ENCODE measurements at regions not wholly inside any gene's neighbourhood (a gene's known extent, or its start where the extent isn't known, plus 50 kb on each side); places are given as distances from the start of the nearest gene placed in this dataset.
"Not testable (repeated sequence)": the region's sequence is repeated elsewhere in the genome, so short reads cannot be mapped to it uniquely, and the experiment has no call there.

DNA sequence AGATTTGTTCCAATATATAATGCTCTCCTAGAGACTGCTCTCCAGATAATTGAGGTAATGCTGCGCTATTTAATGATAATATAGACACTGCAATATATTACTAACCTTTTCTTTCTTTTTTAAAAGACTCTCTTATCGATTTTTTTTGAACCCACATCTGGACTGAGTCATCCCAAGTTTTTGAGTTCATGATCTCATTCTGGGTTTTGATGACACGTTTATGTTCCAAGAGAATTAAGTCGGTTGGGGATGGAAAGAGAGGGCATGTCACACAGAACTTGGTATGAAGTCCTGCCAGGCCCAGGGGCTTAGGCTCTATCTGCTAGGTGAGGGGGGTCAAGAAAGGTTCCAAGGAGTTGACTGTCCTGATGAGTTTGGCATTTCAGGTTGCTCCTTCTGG, 431.1 kb downstream of the MFSD1 start:
- no peak for DNase-seq (ENCODE audit: low spot score)

DNA sequence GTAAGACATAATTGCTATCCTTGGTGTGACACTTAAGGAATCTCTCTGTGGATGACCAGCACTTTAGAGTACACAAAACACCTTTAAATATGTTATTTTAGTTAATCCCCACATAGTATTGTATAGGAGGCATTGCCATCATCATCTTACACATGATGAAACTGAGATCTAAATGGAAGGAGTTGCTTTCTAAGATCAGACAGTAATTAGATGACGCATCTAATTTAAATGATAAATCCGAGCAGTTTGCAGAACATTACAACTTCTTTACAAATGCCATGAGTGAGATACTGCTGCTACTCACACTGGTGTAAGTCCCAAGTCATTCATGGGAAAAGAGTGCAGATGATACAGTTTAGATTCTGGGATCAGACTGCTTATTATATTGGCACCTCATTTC, 431.9 kb downstream of the MFSD1 start:
- no peak for DNase-seq (ENCODE audit: low spot score)

DNA sequence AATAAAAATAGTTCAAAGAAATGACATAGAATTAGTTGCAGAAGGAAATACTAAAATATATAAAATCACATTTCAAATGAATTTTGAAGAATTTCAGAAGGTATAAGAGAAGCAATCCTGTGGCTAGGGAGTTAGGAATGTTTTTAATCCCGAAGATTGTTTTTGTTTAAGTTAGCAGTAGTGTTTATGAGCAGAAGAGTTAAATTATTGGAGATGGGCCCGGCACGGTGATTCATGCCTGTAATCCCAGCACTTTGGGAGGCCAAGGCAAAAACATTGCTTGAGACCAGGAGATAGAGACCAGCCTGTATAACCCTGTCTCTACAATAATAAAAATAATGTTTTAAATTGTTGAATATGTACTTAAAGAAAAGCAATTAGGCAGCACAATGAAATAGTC, 432.5 kb downstream of the MFSD1 start:
- DNase-seq (ENCODE audit: low spot score), result no peak

DNA sequence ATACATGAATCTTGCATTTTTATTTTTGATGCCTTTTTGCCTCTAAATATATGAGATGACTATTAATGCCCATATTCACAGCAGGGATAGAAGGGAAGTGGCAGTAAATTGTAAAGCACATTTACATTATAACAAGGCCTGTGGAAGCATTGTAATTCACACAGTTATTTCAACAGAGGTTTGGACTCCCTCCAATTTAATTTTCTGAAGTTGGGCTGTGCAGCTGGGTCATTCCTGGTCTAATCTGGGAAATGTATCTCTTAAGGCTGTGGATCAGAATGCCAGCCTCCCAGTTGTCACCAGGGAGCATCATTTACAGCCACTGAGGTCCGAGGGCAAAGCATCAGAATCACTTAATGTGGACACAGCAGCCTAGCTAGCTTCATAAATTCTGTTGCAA, 434.5 kb downstream of the MFSD1 start:
- no peak for DNase-seq (ENCODE audit: low spot score)

DNA sequence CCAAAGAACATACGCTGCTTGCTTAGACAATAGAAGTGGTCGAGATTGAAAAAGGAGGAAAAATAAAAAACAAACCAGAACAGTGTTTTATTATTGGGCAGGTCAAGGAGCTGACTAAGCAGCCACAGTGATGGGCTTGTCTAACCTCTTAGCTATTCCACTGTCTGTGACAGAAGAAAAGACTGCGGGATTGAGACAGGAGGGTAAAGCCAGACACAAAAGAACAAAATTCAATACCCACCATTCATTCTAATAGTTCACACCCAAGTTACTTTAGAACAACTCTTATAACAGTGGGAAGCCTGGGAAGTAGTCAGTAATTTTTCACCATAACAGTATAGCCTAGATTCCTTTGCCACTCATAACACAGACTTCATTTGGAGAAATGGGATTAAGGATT, 435.4 kb downstream of the MFSD1 start:
- DNase-seq (ENCODE audit: low spot score), result no peak

DNA sequence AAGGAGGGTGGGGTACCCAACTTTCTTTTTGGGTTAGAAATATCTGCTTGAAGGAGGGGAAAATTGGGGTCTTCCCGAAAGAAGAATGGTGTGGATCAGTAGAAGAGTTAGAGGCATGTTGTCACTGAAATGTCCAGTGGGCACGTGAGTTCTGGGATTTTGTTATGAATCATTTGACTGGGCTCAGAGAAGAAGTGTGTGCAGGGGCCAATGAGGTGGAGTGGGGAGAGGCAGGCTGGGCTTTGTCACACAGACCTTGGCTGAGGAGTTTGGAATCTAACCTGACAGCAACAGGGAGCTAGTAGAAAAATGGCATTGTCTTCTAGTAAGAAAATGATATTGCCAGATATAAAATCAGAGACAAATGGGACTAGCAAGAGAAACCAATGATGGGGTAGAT, 436.8 kb downstream of the MFSD1 start:
- DNase-seq (ENCODE audit: low spot score), result no peak

DNA sequence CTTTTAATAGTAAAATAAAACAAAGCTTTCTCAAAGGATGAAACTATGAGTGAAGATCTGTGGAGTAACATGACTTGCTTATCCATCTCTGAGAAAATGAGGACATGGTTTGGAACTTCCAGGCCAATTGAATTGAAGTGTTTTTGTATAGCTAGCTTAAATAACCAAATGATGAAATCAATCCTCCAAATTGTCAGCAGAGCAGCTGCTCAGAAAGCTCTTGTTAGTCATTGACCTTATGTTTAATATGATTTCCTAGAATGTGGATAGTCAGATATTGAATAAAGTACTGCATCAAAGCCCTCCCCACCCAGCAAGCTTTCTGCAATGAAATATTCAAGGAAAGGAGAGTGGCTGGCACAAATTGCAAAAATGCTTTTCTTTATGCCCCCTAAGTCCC, 437.2 kb downstream of the MFSD1 start:
- no peak for DNase-seq (ENCODE audit: low spot score)

DNA sequence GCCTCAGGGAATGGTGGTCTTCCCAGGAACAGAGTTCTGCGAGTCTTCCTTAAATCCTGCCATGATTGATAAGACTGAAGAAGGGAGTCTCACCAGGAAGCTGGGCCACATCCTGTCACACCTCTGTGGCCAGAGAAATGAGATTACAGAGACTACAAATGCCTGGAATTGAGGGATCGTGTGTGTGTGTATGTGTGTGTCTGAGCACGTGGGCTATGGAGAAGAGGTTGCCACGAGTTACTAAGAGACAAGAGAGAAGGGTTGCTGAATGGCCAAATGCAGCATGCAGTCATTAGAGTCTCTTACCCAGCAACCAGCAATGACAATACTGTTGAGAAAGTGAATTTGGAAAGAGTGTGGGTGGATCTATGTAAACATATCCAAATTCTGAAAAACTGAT, 443.1 kb downstream of the MFSD1 start:
- no peak for DNase-seq (ENCODE audit: low spot score)

DNA sequence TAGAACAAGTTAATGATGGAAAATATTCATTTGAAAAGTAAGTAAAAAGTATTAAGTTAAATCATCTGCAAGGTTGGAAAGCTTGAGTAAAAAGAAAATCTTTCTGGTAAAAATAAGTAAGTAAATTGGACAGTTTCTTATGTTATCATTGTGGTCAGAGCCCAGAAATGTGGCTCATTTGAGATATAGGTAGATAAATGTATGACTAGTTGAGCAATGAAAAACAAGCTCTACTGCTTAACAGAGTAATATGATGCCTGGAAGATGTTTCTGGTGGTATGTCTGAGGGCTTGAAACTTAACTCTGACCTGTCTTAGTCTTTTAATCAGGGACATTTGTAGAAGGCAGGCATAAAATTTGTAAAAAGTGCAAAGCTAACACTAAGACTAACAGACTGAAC, 444.0 kb downstream of the MFSD1 start:
- no peak for DNase-seq (ENCODE audit: low spot score)

DNA sequence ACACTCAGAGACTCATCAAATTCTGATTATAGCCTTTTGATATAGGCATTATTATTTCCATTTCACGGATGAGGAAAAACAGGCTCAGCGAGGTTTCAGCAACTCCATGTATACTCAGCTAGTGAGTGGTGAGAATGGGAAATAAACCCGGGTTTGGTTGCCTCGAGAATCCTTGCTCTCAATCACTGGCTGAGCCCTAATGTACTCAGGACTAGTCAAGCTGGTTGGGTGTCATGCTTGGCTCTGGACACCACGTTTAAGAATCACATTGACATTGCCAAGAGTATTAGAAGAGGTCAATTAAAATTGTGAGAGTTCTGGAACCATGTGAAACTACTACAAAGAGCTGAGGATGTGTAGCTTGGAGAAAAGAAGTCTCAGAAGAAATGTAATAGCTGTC, 444.5 kb downstream of the MFSD1 start:
- DNase-seq (ENCODE audit: low spot score), result no peak

DNA sequence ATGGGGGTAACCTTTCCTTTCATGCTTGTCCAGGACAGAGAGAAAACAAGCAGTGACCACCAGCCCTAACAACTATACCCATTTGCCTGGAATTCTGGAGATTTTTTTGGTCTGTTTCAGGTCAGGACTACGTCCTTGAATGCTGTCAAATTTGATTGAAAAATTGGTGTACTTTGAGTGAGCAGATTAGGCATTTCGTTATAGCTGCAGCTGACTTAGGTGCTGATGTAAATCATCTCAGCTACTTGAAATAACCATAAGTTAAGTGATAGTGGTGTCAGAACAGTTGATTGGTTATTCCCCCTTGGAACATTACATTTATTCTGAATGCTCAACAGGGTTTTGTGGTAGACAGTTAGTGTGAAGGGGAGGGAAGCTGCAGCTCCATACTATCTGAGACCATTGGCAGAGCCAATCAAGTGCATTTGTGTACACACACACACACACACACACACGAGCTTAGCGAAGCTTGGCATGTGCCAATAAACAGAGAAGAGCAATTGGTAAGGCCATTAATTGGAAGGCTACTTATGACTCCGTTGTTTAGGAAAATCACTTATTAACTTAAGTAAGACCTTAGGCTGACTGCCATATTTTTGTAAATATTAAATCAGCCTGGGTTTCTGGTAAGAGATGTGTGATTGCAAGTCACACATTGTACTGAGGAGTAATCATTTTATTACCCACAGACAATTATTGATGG, 447.8 kb downstream of the MFSD1 start:
- no peak for DNase-seq (ENCODE audit: low spot score)

DNA sequence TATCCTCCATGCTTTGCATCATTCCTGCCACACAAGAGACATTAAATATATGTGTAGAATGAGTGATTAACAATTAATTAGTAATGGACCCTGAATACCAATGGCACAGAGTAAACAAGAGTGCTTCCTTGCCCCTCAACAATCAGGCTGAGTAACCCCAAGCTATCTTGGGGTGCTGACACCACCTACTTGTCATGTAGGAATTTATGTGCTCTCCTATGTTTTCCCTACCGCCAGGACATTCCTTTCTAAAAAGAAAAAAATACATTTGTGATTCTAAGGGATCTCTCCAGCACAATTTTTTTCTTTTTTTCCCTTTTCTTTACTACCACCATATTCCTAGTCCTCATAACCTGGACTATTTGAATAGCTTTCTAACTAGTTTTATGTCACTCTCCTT, 449.1 kb downstream of the MFSD1 start:
- no peak for DNase-seq (ENCODE audit: low spot score)

DNA sequence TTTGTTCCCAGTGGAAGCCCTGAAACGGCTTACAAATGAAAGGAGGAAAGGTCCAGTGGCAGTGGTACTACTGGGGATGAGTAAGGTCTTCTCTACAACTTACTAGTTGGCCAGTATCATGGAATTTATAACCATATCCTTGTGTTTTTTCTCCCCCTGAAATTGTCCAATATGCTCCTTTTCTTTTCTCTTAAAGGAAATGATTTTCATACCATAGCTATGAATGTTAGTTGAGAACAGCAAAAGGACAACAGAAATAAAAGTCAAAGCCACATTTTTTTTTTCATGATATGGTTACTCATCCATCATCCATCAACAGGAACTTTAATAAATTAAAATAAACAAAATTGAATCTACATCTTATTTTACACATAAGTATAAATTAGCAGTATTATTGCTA, 450.4 kb downstream of the MFSD1 start:
- no peak for DNase-seq (ENCODE audit: low spot score)

DNA sequence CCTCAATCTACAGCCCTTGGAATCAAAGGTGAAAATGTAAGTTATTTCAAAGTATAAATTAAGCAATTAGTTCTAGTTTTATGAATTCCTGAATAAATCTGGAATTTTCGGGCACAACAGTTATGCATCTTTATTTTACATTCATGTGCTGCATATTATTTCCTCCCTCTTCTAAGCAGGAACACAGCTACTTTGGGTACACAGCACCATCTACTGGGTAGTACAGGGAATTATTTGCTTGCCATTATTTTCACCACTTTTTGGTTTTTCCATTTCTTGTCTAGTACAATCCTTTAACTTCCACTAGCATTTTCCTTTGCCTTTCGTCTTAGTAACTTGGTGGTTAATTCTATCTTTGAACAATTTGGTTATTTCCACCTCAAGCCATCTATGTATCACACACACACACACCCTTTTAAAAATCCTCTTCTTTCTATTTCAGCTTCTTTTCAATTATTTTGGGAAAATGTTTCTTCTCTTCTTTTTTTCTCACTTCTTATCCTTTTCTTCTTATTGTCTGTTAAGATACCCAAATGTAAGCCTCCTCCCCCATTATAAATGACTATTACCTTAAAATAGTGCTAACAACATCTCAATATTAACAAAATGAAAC, 451.0 kb downstream of the MFSD1 start:
- DNase-seq (ENCODE audit: low spot score), result no peak

DNA sequence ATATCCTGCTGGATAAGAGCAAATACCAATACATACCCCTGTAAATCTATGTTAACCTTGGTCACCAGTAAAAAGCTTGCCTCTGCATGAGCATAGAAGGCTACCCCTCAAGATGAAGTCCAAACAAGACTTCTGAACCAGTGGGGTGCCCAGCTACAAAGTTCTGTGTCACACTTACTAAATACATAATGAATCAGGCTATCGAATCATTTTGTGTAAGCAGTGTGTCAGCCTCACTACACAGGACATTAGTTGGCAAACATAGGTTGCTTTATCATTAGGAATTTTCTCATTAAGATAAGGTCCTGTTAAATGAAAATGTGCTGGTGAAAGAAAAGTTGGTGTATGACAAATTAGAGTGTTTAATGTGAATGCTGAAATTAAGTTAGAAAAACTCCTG, 452.0 kb downstream of the MFSD1 start:
- DNase-seq (ENCODE audit: low spot score), result no peak

DNA sequence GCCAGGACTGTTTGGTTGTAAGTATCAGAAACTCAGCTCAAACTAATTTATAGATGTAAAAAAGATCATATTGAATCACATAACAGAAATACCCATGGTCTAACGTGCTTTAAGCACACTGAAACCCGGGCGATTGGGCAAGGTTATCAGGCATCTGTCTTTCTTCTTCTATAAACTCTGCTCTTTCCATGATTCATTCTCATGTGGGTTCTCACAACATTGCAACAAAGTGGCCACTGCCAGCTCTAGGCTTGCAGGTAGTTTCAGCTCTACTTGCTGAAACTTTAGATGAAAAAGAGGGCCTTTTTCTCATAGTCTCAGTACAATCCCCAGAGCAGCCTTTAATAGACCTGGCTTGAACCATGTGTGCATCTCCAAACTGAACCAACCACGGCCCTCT, 456.1 kb downstream of the MFSD1 start:
- DNase-seq (ENCODE audit: low spot score), result no peak

DNA sequence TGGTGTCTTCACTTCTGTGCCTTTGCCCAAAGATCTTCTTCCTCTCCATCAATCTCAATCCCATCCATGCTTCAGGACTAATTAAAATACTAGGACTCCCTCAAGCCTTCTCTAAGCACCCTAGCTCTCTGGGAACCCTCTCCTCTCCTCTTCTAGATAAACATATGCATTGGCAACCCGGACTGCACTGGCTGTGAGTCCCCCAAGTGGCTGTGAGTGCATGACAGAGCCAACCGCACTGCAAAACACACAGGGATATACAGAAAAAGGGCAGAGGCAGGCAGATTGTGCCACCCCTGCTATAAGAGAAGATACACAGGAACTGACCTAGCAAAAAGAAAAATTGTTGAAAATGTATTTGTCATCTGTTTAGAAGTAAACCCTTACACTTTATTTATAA, 457.1 kb downstream of the MFSD1 start:
- no peak for DNase-seq (ENCODE audit: low spot score)

DNA sequence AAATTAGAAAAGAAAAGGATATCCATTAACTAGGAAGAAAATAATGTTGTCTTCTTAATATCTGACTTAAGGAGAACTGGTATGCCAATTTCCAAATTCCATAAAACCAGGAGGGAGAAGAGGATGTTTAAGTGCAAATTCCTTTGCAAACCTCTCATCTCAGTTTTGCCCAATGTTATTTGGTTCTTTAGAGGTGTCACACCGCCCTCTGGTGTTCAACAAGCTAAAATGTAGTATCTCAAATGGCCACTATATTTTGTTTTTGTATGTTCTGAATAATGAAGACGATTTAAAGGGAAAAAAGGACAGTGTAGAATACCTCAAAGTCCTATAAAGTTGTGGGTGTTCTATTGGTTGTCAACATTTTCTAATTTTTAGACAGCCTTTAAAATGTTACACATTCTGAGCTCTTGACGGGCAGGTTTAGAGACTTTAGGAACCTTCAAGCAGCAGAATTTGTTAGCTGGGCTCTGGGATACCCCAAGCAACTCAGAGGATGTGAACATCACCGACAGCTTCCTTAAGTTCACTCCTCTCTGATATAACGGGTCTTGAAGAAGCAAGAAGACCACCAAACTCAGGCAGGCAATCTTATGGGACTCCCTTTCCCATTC, 458.3 kb downstream of the MFSD1 start:
- peak; percentile 12 for DNase-seq (ENCODE audit: low spot score)

DNA sequence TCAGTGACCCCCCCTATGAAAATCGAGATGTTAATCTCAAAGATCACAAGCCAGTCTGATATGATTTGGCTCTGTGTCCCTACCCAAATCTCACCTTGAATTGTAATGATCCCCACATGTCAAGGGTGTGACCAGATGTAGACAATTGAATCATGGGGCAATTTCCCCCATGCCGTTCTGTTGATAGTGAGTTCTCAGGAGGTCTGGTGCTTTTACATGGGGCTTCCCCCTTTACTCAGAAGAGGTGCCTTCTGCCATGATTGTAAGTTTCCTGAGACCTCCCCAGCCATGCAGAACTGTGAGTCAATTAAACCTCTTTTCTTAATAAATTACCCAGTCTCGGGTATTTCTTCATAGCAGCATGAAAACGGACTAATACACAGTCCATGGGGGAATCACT, 459.5 kb downstream of the MFSD1 start:
- DNase-seq (ENCODE audit: low spot score), result not testable (repeated sequence)

DNA sequence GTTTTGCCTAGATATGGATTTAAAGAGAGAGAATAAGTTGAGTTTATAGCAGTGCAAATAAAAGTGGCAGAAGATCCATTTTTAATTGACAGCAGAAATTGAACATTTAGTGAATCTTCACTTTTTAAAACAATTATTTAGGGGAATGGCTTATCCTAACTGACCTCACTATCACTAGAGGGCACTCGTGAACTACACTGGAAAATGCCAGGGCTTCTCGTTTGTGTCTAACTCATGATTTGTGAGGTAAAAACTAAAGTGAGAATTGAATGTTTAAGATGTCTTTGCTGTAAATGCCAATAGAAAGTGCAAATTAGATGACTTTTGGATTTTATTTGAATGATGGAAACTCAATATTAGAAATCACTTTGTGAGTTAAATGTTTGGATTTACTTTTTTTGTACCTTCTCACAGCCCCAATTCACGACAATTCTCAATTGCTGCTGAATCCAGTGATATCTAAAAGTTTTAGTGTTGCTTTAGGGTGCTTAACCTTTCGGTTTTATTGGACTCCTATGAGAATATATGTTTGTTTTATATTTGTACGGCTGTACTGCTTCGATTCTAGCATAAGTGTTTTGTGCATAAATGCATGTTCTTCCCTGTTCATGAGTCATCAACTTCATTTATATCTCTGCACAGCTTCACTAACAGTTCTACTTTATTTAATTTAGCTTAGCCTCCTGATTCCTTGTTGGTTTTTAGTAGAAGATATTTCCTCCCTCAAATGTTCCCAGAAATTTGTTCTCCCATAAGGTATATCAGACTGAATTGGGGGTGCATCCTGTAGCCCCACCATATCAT, 462.1 kb downstream of the MFSD1 start:
- DNase-seq (ENCODE audit: low spot score), result peak; percentile 21

DNA sequence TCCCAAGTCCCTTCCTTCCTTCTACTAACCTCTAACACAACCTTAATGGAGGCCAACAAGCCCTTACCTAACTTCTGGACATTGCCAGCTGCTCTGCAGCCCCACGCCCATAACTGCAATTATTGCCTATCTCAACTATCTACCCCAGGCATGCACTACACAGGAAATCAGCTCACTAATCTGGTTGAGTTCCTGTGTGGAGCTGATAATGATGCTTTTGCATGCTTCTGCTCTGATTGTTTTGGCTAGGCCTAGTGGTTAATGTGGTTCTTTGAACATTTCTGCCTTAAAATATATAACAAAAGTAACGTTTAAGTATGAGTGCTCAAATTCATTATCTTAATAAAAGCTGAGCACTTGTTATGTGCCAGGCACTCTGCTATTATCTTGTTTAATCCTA, 463.9 kb downstream of the MFSD1 start:
- no peak for DNase-seq (ENCODE audit: low spot score)

DNA sequence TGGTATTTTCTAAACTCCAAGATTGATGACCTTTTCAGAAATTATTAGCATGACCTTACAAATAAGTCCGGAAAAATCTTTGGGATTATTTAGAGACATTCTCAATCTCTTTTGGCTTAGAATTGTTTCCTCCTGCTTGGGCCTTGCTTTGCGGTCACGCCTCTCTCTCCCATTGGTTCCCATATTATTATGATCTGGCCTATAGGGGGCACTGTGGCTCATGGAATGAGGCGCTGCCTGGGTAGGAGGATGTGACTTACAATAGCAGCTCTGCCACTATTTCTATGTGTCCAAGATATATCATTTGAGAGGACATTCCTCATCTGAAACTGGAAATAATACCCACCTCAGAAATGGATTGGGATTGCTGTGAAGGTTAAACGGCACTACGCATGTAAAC, 464.9 kb downstream of the MFSD1 start:
- peak; percentile 25 for DNase-seq (ENCODE audit: low spot score)
